GM12878 (cell line): ENCODE measurements at regions not wholly inside any gene's neighbourhood (a gene's known extent, or its start where the extent isn't known, plus 50 kb on each side); places are given as distances from the start of the nearest gene placed in this dataset.

Experiments
- ATAC-seq: fragments of 200-7000 bp; cut with Tn5 transposase; 3 replicates; pipeline ENCODE4 v1.9.1; 2020; ENCODE audit warnings: mild to moderate bottlenecking, moderate library complexity
- BruUV-seq: library from RNA; stranded (reverse); fragments of 400-500 nt; replicated peaks from 2 replicates; lab custom pipeline; 2021; lab: Mats Ljungman, UMichigan
- CTCF ChIA-PET: fragments of 300-600 bp; sonication (Branson Sonifier 250); formaldehyde crosslinking; extraction: SDS; loops from one replicate; lab custom pipeline; 2021; ENCODE audit warnings: inconsistent platforms; lab: Yijun Ruan, JAX
- POLR2A ChIA-PET: fragments of 350-600 bp; formaldehyde crosslinking; extraction: SDS; loops from one replicate; lab custom pipeline; 2021; ENCODE audit warnings: inconsistent platforms; lab: Charles Lee
- RAD21 ChIA-PET: fragments of 300-600 bp; sonication (Branson Sonifier 250); formaldehyde crosslinking; loops from one replicate; lab custom pipeline; 2023; ENCODE audit warnings: antibody characterized with exemption; ENCODE audit not compliant: unreplicated experiment; lab: Charles Lee
- SMC1A ChIA-PET: fragments of 300-600 bp; sonication (Branson Sonifier 250); formaldehyde crosslinking; loops from one replicate; lab custom pipeline; 2023; ENCODE audit not compliant: unreplicated experiment, uncharacterized antibody; lab: Charles Lee
- DNase-seq: peaks from one replicate; pipeline ENCODE4 v3.0.0-alpha.2; 2011; ENCODE audit warnings: low read depth, low spot score
- FAIRE-seq: peaks from 3 replicates; lab custom pipeline; 2011; peaks lifted over from hg19 to GRCh38; lab: Jason Lieb, UNC
- H2AFZ ChIP-seq: 2 replicates; pipeline ENCODE4 v1.6.0; 2011; ENCODE audit warnings: low read depth, low read length, control low read depth; ENCODE audit not compliant: control insufficient read depth
- H3K27ac ChIP-seq: 2 replicates; pipeline ENCODE4 v1.5.1; 2011; ENCODE audit warnings: control low read depth; ENCODE audit not compliant: control insufficient read depth, insufficient read depth
- H3K27me3 ChIP-seq, 2 experiments: replicated peaks in 1 of 2; 2 replicates each; pipeline versions ENCODE4 v1.6.0 to v1.6.1; 2011; ENCODE audit warnings: low read length in 1 of 2; ENCODE audit not compliant: control insufficient read depth in 2 of 2, insufficient read depth in 2 of 2
- H3K36me3 ChIP-seq, 2 experiments: 2 replicates each; pipeline ENCODE4 v1.5.1; 2011; ENCODE audit warnings: low read length in 1 of 2; ENCODE audit not compliant: control insufficient read depth in 2 of 2, insufficient read depth in 2 of 2
- H3K4me1 ChIP-seq: 2 replicates; pipeline ENCODE4 v1.6.1; 2011; ENCODE audit warnings: mild to moderate bottlenecking, low read length, moderate library complexity, mixed read lengths; ENCODE audit not compliant: control insufficient read depth, insufficient read depth
- H3K4me2 ChIP-seq: 2 replicates; pipeline ENCODE4 v1.6.0; 2011; ENCODE audit warnings: control low read depth; ENCODE audit not compliant: control insufficient read depth, insufficient read depth
- H3K4me3 ChIP-seq: fragments of 200-600 bp; sonication (generic); 2 replicates; pipeline ENCODE4 v1.5.1; 2016
- H3K79me2 ChIP-seq: 2 replicates; pipeline ENCODE4 v1.6.0; 2011; ENCODE audit warnings: low read length; ENCODE audit not compliant: control insufficient read depth, insufficient read depth
- H3K9ac ChIP-seq: 2 replicates; pipeline ENCODE4 v1.8.0; 2011; ENCODE audit warnings: low read length, control low read depth, mixed read lengths; ENCODE audit not compliant: control insufficient read depth, insufficient read depth
- H3K9me3 ChIP-seq: replicated peaks from 3 replicates; pipeline ENCODE4 v1.5.1; 2011; ENCODE audit warnings: mild to moderate bottlenecking, low read length; ENCODE audit not compliant: control insufficient read depth, insufficient read depth
- H4K20me1 ChIP-seq: 2 replicates; pipeline ENCODE4 v1.6.0; 2011; ENCODE audit not compliant: control insufficient read depth, insufficient read depth
- ATF7 ChIP-seq: fragments of 450-650 bp; IDR thresholded peaks from 2 replicates; pipeline ENCODE4 v1.6.1; 2016; ENCODE audit warnings: low read depth, mild to moderate bottlenecking
- BMI1 ChIP-seq: fragments of 450-650 bp; IDR thresholded peaks from 2 replicates; pipeline ENCODE4 v1.6.1; 2016; ENCODE audit warnings: mild to moderate bottlenecking, moderate library complexity, borderline replicate concordance
- EED ChIP-seq: sonication (generic); IDR thresholded peaks from 2 replicates; pipeline ENCODE4 v1.6.1; 2016; ENCODE audit warnings: antibody characterized with exemption, low read depth
- EP300 ChIP-seq, 2 experiments: fragments of 150-350 bp in 1 of 2; IDR thresholded peaks; 2 replicates each; pipeline ENCODE4 v1.6.1; 2011 to 2012; ENCODE audit warnings: low read depth in 2 of 2, low read length in 2 of 2, borderline replicate concordance in 1 of 2, improper control_type of control experiment in 1 of 2, inconsistent platforms in 1 of 2; ENCODE audit not compliant: control insufficient read depth in 1 of 2
- FOS ChIP-seq: IDR thresholded peaks from 3 replicates; pipeline ENCODE4 v1.6.1; 2011; ENCODE audit warnings: borderline replicate concordance; ENCODE audit not compliant: insufficient read length; ENCODE audit errors: extremely low read depth
- FOXM1 ChIP-seq: IDR thresholded peaks from 2 replicates; pipeline ENCODE4 v1.6.1; 2012; ENCODE audit warnings: low read depth, mild to moderate bottlenecking, inconsistent platforms, low read length, moderate library complexity
- IKZF1 ChIP-seq: fragments of 450-650 bp; conservative IDR thresholded peaks from 2 replicates; pipeline ENCODE4 v1.6.1; 2017; ENCODE audit warnings: antibody characterized with exemption, mild to moderate bottlenecking
- IKZF2 ChIP-seq, 2 experiments: fragments of 450-650 bp; IDR thresholded peaks; 2 replicates each; pipeline ENCODE4 v1.6.1; 2017; ENCODE audit warnings: mild to moderate bottlenecking in 2 of 2, moderate library complexity in 2 of 2
- LARP7 ChIP-seq: fragments of 450-650 bp; IDR thresholded peaks from 2 replicates; pipeline ENCODE4 v1.6.1; 2017; ENCODE audit warnings: mild to moderate bottlenecking
- MEF2B ChIP-seq: fragments of 450-650 bp; IDR thresholded peaks from 2 replicates; pipeline ENCODE4 v1.6.1; 2018; ENCODE audit warnings: mild to moderate bottlenecking, moderate library complexity; ENCODE audit not compliant: partially characterized antibody, poor library complexity, severe bottlenecking
- MTA2 ChIP-seq: fragments of 450-650 bp; IDR thresholded peaks from 2 replicates; pipeline ENCODE4 v1.6.1; 2016; ENCODE audit warnings: low read depth, mild to moderate bottlenecking, moderate library complexity
- PAX5 ChIP-seq: IDR thresholded peaks from 2 replicates; pipeline ENCODE4 v1.6.1; 2011; ENCODE audit warnings: low read depth, low read length, borderline replicate concordance
- SMARCA5 ChIP-seq: fragments of 450-650 bp; IDR thresholded peaks from 2 replicates; pipeline ENCODE4 v1.6.1; 2017; ENCODE audit warnings: mild to moderate bottlenecking
- SUZ12 ChIP-seq: fragments of 200-600 bp; sonication (generic); IDR thresholded peaks from one replicate; pipeline ENCODE4 v1.6.1; 2018; ENCODE audit warnings: antibody characterized with exemption, mild to moderate bottlenecking; ENCODE audit not compliant: unreplicated experiment
- WGBS: methylation state at CpG from one replicate; pipeline ENCODE4 v1.1.6; 2016; ENCODE audit warnings: low lambda C conversion rate; ENCODE audit not compliant: insufficient replicate concordance, insufficient coverage; ENCODE audit errors: missing lambda C conversion rate; 5-methylcytosine and 5-hydroxymethylcytosine counted together
- in situ Hi-C: fragments of 300-500 bp; cut with MboI; formaldehyde crosslinking; loops from 9 replicates; pipeline ENCODE4 v1.14.3; 2018; ENCODE audit warnings: mixed read lengths
- intact Hi-C: fragments of 100-400 bp; cut with micrococcal nuclease; formaldehyde crosslinking; loops from one replicate; pipeline ENCODE4 v1.14.2; 2022; ENCODE audit not compliant: unreplicated experiment
- TF ChIP-seq, protein P1 (sequence below): IDR thresholded peaks from 2 replicates; pipeline ENCODE4 v1.6.1; 2012; ENCODE audit warnings: low read length, inconsistent platforms
- TF ChIP-seq, protein P2 (sequence below): fragments of 450-650 bp; IDR thresholded peaks from 2 replicates; pipeline ENCODE4 v1.6.1; 2017; ENCODE audit warnings: mild to moderate bottlenecking, moderate library complexity

DNA sequence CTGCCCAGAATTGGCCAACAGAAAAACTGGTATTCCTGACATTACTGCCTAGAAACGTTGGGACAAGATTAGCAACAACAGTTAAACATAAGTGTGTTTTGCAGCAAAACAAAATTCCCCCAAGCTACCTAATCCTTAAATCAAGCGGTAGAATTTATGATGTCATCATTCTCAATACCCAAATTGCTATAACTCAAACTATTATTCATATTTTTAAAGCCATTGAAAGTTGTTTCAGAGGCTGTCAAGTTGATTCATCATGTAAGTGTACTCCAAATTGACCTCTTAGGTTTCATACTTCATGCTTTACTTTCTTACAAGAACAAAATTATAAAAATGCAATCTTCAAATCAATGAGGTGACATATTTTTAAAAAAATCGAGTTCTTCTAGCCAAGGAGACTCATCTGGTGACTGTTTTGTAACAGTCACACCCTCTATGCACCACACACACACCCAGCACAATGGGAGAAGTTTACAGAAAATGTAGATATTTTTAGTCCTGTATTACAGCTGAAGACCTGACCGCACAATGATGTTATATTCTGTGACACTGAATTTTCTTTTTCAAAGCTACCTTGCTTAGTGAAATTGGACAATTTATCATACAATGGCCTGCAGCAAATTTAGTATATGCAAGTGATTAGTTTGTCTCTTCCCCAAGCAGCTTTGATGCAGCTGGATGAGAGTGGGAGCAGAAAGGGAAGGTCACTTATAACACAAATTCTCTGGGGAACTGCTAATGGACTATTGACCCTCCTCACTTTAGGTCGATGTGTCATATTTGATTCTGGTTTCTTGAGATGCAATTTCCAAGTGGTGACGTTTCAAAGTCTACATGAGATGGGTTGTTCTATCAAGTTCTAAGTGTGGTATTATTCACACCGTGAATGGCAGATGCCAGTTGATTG, 345.3 kb upstream of the OBI1 start:
- ChIA-PET CTCF (interaction anchor here (1.1 to 3.1 kb wide), 7 partner anchors 9 to 53 kb away, joined by 3 to 12 read pairs (median 6); no protein-coding TSS in a partner anchor), SMC1A (interaction anchor here (0.7 to 7.8 kb wide), 14 partner anchors 10 to 810 kb away, joined by 3 to 74 read pairs (median 6); no protein-coding TSS in a partner anchor), RAD21 (interaction anchor here (0.9 to 7.2 kb wide), 8 partner anchors 11 to 802 kb away, joined by 3 to 69 read pairs (median 8); no protein-coding TSS in a partner anchor), POLR2A (interaction anchor here (1.0 to 4.8 kb wide), 4 partner anchors 9 to 47 kb away, joined by 3 to 32 read pairs (median 7); no protein-coding TSS in a partner anchor)
- FAIRE-seq (no peak), DNase-seq (no peak), ATAC-seq (peak; percentile 69)
- Histone ChIP-seq H3K27ac (no peak overlapping the region), H3K27me3 (no peaks in the 10 kb centered on the region), H3K4me1 (no peaks in the 10 kb centered on the region), H3K36me3 (no peaks in the 10 kb centered on the region), H4K20me1 (no peaks in the 10 kb centered on the region), H3K9ac (no peak overlapping the region), H3K9me3 (no peaks in the 10 kb centered on the region; the same call in 2 of the 3 replicates), H3K4me3 (no peak overlapping the region), H3K79me2 (no peaks in the 10 kb centered on the region), H2AFZ (no peak overlapping the region; the same call in 1 of the 2 replicates), H3K4me2 (no peak overlapping the region; the same call in 1 of the 2 replicates)
- in situ Hi-C loops (no loop called here), intact Hi-C loops (no loop called here)
- WGBS: 28% methylated on average over 7 of the region's 7 CpGs
- BruUV-seq: no TSS peak
- TF ChIP-seq SUZ12: no peak
- peak; percentile 82 for TF ChIP-seq MEF2B
- TF ChIP-seq EED: peak; percentile 68
- TF ChIP-seq IKZF1: peak; percentile 63
- TF ChIP-seq LARP7: no peak
- peak; percentile 69 to 78; a peak in 2 of 4 replicates for TF ChIP-seq EP300 (IDR thresholded peaks at IDR 0.05; ENCODE audit: borderline replicate concordance in 1 of 2, control insufficient read depth in 1 of 2, low read depth in 2 of 2, low read length in 2 of 2)
- TF ChIP-seq BMI1: peak; percentile 62; the same call in 1 of the 2 replicates
- peak; percentile 99 for TF ChIP-seq FOXM1
- peak; percentile 84 for TF ChIP-seq MTA2
- TF ChIP-seq ATF7: peak; percentile 99
- no peak for TF ChIP-seq PAX5
- no peak for TF ChIP-seq FOS
- 0 out of 2 replicates have a peak, but pooled peaks have one; percentile 29 for TF ChIP-seq SMARCA5
- TF ChIP-seq, protein P1, sequence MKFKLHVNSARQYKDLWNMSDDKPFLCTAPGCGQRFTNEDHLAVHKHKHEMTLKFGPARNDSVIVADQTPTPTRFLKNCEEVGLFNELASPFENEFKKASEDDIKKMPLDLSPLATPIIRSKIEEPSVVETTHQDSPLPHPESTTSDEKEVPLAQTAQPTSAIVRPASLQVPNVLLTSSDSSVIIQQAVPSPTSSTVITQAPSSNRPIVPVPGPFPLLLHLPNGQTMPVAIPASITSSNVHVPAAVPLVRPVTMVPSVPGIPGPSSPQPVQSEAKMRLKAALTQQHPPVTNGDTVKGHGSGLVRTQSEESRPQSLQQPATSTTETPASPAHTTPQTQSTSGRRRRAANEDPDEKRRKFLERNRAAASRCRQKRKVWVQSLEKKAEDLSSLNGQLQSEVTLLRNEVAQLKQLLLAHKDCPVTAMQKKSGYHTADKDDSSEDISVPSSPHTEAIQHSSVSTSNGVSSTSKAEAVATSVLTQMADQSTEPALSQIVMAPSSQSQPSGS: peak; percentile 97
- TF ChIP-seq IKZF2 (IDR thresholded peaks at IDR 0.05): peak; percentile 72
- TF ChIP-seq, protein P2, sequence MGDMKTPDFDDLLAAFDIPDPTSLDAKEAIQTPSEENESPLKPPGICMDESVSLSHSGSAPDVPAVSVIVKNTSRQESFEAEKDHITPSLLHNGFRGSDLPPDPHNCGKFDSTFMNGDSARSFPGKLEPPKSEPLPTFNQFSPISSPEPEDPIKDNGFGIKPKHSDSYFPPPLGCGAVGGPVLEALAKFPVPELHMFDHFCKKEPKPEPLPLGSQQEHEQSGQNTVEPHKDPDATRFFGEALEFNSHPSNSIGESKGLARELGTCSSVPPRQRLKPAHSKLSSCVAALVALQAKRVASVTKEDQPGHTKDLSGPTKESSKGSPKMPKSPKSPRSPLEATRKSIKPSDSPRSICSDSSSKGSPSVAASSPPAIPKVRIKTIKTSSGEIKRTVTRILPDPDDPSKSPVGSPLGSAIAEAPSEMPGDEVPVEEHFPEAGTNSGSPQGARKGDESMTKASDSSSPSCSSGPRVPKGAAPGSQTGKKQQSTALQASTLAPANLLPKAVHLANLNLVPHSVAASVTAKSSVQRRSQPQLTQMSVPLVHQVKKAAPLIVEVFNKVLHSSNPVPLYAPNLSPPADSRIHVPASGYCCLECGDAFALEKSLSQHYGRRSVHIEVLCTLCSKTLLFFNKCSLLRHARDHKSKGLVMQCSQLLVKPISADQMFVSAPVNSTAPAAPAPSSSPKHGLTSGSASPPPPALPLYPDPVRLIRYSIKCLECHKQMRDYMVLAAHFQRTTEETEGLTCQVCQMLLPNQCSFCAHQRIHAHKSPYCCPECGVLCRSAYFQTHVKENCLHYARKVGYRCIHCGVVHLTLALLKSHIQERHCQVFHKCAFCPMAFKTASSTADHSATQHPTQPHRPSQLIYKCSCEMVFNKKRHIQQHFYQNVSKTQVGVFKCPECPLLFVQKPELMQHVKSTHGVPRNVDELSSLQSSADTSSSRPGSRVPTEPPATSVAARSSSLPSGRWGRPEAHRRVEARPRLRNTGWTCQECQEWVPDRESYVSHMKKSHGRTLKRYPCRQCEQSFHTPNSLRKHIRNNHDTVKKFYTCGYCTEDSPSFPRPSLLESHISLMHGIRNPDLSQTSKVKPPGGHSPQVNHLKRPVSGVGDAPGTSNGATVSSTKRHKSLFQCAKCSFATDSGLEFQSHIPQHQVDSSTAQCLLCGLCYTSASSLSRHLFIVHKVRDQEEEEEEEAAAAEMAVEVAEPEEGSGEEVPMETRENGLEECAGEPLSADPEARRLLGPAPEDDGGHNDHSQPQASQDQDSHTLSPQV: no peak
